ENCODE measurements at regions not wholly inside any gene's neighbourhood (a gene's known extent, or its start where the extent isn't known, plus 50 kb on each side); places are given as distances from the start of the nearest gene placed in this dataset.

DNA sequence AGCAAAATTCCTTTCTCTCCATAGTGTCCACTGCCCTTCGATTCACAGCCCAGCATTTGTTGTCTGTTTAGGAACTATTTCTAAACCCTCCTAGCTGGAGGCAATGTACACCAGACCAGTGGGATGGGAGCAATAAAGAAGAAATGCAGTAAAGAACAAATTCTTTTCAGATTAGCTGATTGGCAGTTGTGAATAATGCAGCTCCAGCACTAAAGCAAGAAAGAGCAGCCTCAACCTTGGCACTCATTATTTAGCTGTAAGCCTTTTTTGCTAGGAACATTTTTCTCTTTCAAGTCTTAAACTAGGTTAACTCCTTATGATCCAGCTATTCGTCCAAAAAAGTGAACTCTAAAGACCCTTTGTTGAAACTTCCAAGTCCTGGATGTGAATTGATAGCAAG lies 580.5 kb upstream of the STXBP6 start:
- TF ChIP-seq EP300 (conservative IDR thresholded peaks at IDR 0.05; ENCODE audit: poor library complexity, severe bottlenecking) (no peak), CTCF (IDR thresholded peaks at IDR 0.05; ENCODE audit: poor library complexity, severe bottlenecking) (no peak), REST (IDR thresholded peaks at IDR 0.05; ENCODE audit: borderline replicate concordance) (no peak), EZH2 (IDR thresholded peaks at IDR 0.05; ENCODE audit: borderline replicate concordance, insufficient read depth, low read length, poor library complexity, severe bottlenecking) (no peak), TAF1 (IDR thresholded peaks at IDR 0.05; ENCODE audit: low read depth) (no peak), POLR2AphosphoS5 (IDR thresholded peaks at IDR 0.05) (no peak), RAD21 (conservative IDR thresholded peaks at IDR 0.05) (no peak), SMC3 (conservative IDR thresholded peaks at IDR 0.05; ENCODE audit: poor library complexity) (no peak)
